GM21390 (cell line): ENCODE measurements at regions not wholly inside any gene's neighbourhood (a gene's known extent, or its start where the extent isn't known, plus 50 kb on each side); places are given as distances from the start of the nearest gene placed in this dataset.

Experiments used
- ATAC-seq: cut with Tn5 transposase; IDR thresholded peaks from one replicate; pipeline ENCODE4 v1.9.1; 2021; ENCODE audit not compliant: unreplicated experiment

- ATAC-seq = no peak
Observed at GRCh38 chr2:203789618-203790017, 78.0 kb upstream of the CTLA4 start.

- ATAC-seq = no peak
Observed at GRCh38 chr2:203790134-203790852, 77.3 kb upstream of the CTLA4 start.

- no peak for ATAC-seq
Observed at GRCh38 chr2:203796248-203797010, 71.1 kb upstream of the CTLA4 start.

- no peak for ATAC-seq
Observed at GRCh38 chr2:203797276-203797675, 70.3 kb upstream of the CTLA4 start.

- ATAC-seq = no peak
Observed at GRCh38 chr2:203797712-203798111, 69.9 kb upstream of the CTLA4 start.

- no peak for ATAC-seq
Observed at GRCh38 chr2:203798296-203799087, 69.1 kb upstream of the CTLA4 start.

- ATAC-seq = peak; percentile 91
Observed at GRCh38 chr2:203799908-203800307, 67.7 kb upstream of the CTLA4 start.

- ATAC-seq = no peak
Observed at GRCh38 chr2:203800783-203801182, 66.8 kb upstream of the CTLA4 start.

GRCh38 chr2:203802342-203803052, 65.1 kb upstream of the CTLA4 start:
- no peak for ATAC-seq

- no peak for ATAC-seq
Observed at GRCh38 chr2:203803053-203803429, 64.5 kb upstream of the CTLA4 start.

GRCh38 chr2:203804070-203804469, 63.5 kb upstream of the CTLA4 start:
- no peak for ATAC-seq

- ATAC-seq = no peak
Observed at GRCh38 chr2:203804764-203805485, 62.6 kb upstream of the CTLA4 start.

- ATAC-seq = no peak
Observed at GRCh38 chr2:203805486-203805838, 62.1 kb upstream of the CTLA4 start.

GRCh38 chr2:203806761-203807160, 60.8 kb upstream of the CTLA4 start:
- no peak for ATAC-seq

- ATAC-seq = no peak
Observed at GRCh38 chr2:203808046-203808750, 59.4 kb upstream of the CTLA4 start.

- ATAC-seq = no peak
Observed at GRCh38 chr2:203809084-203809521, 58.5 kb upstream of the CTLA4 start.

GRCh38 chr2:203809991-203810510, 57.5 kb upstream of the CTLA4 start:
- ATAC-seq = no peak

GRCh38 chr2:203811491-203812221, 55.9 kb upstream of the CTLA4 start:
- peak; percentile 60 for ATAC-seq
